Epithelial cell of proximal tubule (primary cell): ENCODE measurements at regions not wholly inside any gene's neighbourhood (a gene's known extent, or its start where the extent isn't known, plus 50 kb on each side); places are given as distances from the start of the nearest gene placed in this dataset.

ENCODE experiments used
- DNase-seq: peaks from one replicate; pipeline ENCODE4 v3.0.0-alpha.2; 2011; ENCODE audit warnings: low read depth
- H3K4me3 ChIP-seq: 2 replicates; pipeline ENCODE4 v1.5.1; 2011; ENCODE audit warnings: low read depth, mild to moderate bottlenecking, low read length
- TF ChIP-seq, protein P1 (sequence below): conservative IDR thresholded peaks from 2 replicates; pipeline ENCODE4 v1.5.1; 2012; ENCODE audit warnings: low read depth, mild to moderate bottlenecking, low read length

GRCh38 chr9:108194154-108194553 lies 661.6 kb downstream of the ACTL7B start:
- no peak for DNase-seq

DNA sequence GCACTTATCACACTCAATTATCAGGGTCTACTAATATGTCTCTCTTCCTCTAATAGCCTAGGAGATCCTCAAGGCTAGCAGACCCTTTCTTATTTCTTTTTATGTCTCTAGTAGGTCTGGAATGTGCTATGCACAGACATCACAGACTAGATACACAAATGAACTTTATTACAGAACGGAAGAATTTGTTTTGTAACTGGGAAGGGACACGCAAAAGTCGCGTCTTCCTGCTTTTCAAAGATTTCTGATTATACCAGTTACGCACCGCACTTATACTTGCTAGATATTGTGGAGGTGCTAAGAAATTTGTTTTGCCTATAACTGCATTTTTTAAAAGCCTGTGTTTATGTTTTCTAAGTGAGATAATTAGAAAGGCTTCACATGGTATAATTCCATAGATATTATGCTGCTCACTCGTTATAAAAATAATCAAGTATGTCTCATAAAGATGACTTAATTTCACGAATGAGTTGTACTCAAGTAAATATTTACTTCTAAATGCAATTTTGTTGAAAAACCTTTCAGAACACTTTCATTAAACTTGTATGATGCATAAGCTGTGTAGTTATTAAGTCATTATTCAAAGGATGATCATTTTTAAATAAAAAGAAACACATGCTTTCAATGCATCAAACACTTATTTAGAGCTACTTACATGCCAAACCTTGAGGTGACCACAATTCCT lies 662.6 kb downstream of the ACTL7B start:
- TF ChIP-seq, protein P1, sequence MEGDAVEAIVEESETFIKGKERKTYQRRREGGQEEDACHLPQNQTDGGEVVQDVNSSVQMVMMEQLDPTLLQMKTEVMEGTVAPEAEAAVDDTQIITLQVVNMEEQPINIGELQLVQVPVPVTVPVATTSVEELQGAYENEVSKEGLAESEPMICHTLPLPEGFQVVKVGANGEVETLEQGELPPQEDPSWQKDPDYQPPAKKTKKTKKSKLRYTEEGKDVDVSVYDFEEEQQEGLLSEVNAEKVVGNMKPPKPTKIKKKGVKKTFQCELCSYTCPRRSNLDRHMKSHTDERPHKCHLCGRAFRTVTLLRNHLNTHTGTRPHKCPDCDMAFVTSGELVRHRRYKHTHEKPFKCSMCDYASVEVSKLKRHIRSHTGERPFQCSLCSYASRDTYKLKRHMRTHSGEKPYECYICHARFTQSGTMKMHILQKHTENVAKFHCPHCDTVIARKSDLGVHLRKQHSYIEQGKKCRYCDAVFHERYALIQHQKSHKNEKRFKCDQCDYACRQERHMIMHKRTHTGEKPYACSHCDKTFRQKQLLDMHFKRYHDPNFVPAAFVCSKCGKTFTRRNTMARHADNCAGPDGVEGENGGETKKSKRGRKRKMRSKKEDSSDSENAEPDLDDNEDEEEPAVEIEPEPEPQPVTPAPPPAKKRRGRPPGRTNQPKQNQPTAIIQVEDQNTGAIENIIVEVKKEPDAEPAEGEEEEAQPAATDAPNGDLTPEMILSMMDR, result no peak
- no peak for DNase-seq
- no peak overlapping the region for H3K4me3 ChIP-seq

More at GRCh38 chr9:108194154-108194553, 661.6 kb downstream of the ACTL7B start:
- TF ChIP-seq, protein P1, result no peak
- no peak overlapping the region for H3K4me3 ChIP-seq

DNA sequence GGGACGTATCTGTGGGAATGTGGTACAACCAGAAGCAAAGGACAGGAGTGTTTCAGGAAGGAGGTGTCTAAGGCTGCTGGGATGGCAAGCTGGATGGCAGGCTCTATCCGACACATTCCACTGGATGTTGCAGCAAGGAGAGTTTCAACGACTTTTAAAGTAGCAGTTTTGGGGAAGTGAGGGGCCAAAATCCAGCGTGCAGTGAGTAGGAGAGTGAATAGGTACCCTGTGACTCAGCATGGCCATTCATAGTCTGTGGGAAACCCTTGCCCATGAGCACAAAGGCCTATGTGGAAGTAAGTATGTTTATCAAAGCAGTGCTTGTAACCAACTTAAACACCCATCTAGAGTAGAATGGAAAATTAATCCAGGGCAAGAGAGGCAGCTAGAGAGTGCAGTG lies 664.7 kb downstream of the ACTL7B start:
- H3K4me3 ChIP-seq, result no peak overlapping the region
- no peak for DNase-seq
- TF ChIP-seq, protein P1, result no peak

DNA sequence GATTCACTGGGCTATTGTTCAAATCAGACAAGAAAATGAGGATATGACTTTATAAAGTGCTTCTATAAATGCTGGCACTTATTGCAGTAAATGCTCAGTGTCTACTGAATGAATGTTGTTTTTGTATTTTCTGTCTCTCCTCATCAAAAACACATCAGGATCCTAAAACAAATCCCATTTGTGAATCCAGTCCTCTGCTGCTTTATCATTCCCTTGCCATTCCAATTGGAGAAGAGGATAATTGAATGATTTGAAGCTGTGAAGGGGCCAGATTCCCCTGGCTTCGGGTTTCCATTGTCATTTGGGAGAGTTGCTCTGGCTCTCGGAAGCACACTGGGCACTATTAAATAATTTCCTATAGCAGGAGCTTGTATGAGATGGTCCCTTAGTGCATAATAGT lies 666.8 kb downstream of the ACTL7B start:
- DNase-seq, result no peak
- H3K4me3 ChIP-seq, result no peak overlapping the region
- TF ChIP-seq, protein P1, result no peak

DNA sequence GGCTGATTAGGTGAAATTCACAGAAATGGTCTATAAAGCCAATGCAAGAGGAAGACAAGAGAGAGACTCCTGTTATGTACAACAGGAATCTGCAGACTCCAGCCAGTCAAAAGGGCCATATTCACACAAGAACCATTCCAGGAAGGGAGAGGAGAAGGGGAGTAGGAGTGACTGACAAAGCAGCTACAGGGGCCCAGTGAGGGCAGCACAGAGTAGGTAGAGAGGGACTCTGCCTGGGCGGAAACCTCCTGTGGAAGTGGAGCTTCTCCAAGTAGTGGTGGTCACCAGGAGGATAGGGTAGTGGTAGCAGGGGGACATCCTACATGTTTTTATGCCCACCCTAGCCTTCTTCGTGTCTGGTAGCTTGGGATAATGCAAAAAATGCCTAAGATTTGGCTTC lies 667.3 kb downstream of the ACTL7B start:
- no peak for DNase-seq
- H3K4me3 ChIP-seq, result no peak overlapping the region
- TF ChIP-seq, protein P1, result no peak

DNA sequence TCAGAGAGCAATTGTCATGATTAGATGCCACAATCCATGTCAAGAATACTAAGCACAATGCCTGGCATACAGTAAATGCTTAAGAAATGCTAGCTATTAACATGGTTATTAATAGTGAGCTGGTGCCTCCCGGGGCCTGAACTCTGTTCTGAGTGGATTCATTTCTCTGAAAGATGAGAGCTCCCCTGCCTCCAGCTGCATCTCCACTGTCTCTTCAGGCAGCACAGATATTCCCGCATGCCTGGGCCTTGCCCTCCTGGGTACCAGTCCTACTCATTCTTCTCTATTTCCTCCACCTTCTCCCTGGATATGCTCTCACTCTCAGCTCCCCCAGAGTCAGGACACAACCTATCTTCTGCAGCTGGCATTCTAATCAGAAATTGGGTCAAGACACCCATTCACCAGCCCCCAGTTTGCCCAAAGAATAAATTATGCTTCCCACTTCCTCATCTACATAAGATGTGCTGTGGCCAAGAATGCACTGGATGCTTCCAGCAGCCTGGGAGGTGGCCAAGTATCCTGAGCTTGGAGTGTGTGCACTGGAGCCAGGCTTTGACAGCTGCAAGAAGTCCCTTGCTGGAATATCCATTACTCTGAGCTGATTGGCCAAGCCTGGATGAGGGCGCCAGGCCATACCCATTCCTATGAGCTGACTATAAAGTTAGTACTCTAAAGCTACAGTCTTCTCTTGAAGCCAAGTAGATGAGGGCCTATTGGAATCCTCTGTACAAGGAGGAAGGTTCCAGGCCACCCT lies 669.0 kb downstream of the ACTL7B start:
- DNase-seq, result no peak
- H3K4me3 ChIP-seq, result no peak overlapping the region
- TF ChIP-seq, protein P1, result no peak
